HFFc6 (cell line): ENCODE measurements at regions not wholly inside any gene's neighbourhood (a gene's known extent, or its start where the extent isn't known, plus 50 kb on each side); places are given as distances from the start of the nearest gene placed in this dataset.
"Not testable (repeated sequence)": the region's sequence is repeated elsewhere in the genome, so short reads cannot be mapped to it uniquely, and the experiment has no call there.

Source experiments
- DNase-seq: peaks from one replicate; pipeline ENCODE4 v3.0.0-alpha.2; 2018
- H3K27ac Mint-ChIP-seq: 2 replicates; pipeline ENCODE4 v1.8.0; 2020; ENCODE audit warnings: mild to moderate bottlenecking, mixed read lengths
- H3K27me3 Mint-ChIP-seq: 2 replicates; pipeline ENCODE4 v1.8.0; 2021; ENCODE audit warnings: mild to moderate bottlenecking, moderate library complexity, mixed read lengths; ENCODE audit not compliant: insufficient read depth
- H3K36me3 Mint-ChIP-seq: 2 replicates; pipeline ENCODE4 v1.8.0; 2021; ENCODE audit warnings: low read depth, mixed read lengths
- H3K4me1 Mint-ChIP-seq: 2 replicates; pipeline ENCODE4 v1.8.0; 2020; ENCODE audit warnings: low read depth, mixed read lengths
- H3K4me3 Mint-ChIP-seq: 2 replicates; pipeline ENCODE4 v1.8.0; 2020; ENCODE audit warnings: mild to moderate bottlenecking, moderate library complexity, mixed read lengths
- H3K9me3 Mint-ChIP-seq: 2 replicates; pipeline ENCODE4 v1.8.0; 2020; ENCODE audit warnings: mild to moderate bottlenecking, mixed read lengths
- CTCF ChIP-seq: fragments of 200-600 bp; sonication (generic); IDR thresholded peaks from 2 replicates; pipeline ENCODE4 v1.5.0; 2021; ENCODE audit warnings: antibody characterized with exemption, mild to moderate bottlenecking

- no peak for DNase-seq
- Mint-ChIP-seq H3K36me3 (no peaks in the 10 kb centered on the region), H3K27me3 (peaks cover 3% of the 10 kb centered on the region; the same call in 1 of the 2 replicates), H3K9me3 (no peaks in the 10 kb centered on the region), H3K27ac (no peak overlapping the region), H3K4me3 (no peak overlapping the region), H3K4me1 (peaks cover 8% of the 10 kb centered on the region; the same call in 1 of the 2 replicates)
- TF ChIP-seq CTCF = no peak
These were observed 286.6 kb downstream of the COL11A1 start for GRCh38 chr1:102821707-102822106.

- no peak for TF ChIP-seq CTCF
- Mint-ChIP-seq H3K27me3 (no peaks in the 10 kb centered on the region; the same call in 1 of the 2 replicates), H3K4me3 (no peak overlapping the region), H3K9me3 (peaks cover 6% of the 10 kb centered on the region), H3K36me3 (peaks cover 8% of the 10 kb centered on the region; the same call in 1 of the 2 replicates), H3K4me1 (peaks cover 20% of the 10 kb centered on the region), H3K27ac (no peak overlapping the region)
- no peak for DNase-seq
These were observed 307.9 kb downstream of the COL11A1 start for GRCh38 chr1:102800406-102800805.

GRCh38 chr1:102799496-102799895 is 308.8 kb downstream of the COL11A1 start:
- Mint-ChIP-seq H3K9me3 (no peaks in the 10 kb centered on the region), H3K27ac (peak overlapping the region; percentile 18; the same call in 1 of the 2 replicates), H3K4me1 (peaks cover 20% of the 10 kb centered on the region), H3K36me3 (no peaks in the 10 kb centered on the region), H3K27me3 (no peaks in the 10 kb centered on the region; the same call in 1 of the 2 replicates), H3K4me3 (no peak overlapping the region)
- TF ChIP-seq CTCF = no peak
- DNase-seq = peak; percentile 3

GRCh38 chr1:102798718-102799117 is 309.6 kb downstream of the COL11A1 start:
- DNase-seq = no peak
- H3K4me1 Mint-ChIP-seq = peaks cover 25% of the 10 kb centered on the region
- TF ChIP-seq CTCF = no peak
- H3K9me3 Mint-ChIP-seq = no peaks in the 10 kb centered on the region
- no peaks in the 10 kb centered on the region; the same call in 1 of the 2 replicates for H3K27me3 Mint-ChIP-seq
- no peaks in the 10 kb centered on the region for H3K36me3 Mint-ChIP-seq
- no peak overlapping the region for H3K4me3 Mint-ChIP-seq
- H3K27ac Mint-ChIP-seq = no peak overlapping the region

GRCh38 chr1:102796429-102796828 is 311.9 kb downstream of the COL11A1 start:
- Mint-ChIP-seq H3K36me3 (no peaks in the 10 kb centered on the region), H3K4me1 (peaks cover 26% of the 10 kb centered on the region), H3K27ac (no peak overlapping the region), H3K27me3 (no peaks in the 10 kb centered on the region; the same call in 1 of the 2 replicates), H3K4me3 (no peak overlapping the region), H3K9me3 (no peaks in the 10 kb centered on the region)
- no peak for TF ChIP-seq CTCF
- DNase-seq = no peak

- DNase-seq = peak; percentile 4
- Mint-ChIP-seq H3K4me1 (peaks cover 5% of the 10 kb centered on the region; the same call in 1 of the 2 replicates), H3K9me3 (no peaks in the 10 kb centered on the region), H3K4me3 (no peak overlapping the region), H3K27me3 (no peaks in the 10 kb centered on the region), H3K27ac (no peak overlapping the region), H3K36me3 (no peaks in the 10 kb centered on the region)
- TF ChIP-seq CTCF = peak; percentile 75
These were observed 317.3 kb downstream of the COL11A1 start for GRCh38 chr1:102790997-102791396.

- not testable (repeated sequence) for H3K9me3 Mint-ChIP-seq, DNase-seq, H3K36me3 Mint-ChIP-seq, H3K27me3 Mint-ChIP-seq, H3K4me3 Mint-ChIP-seq, H3K4me1 Mint-ChIP-seq, H3K27ac Mint-ChIP-seq
These were observed 318.4 kb downstream of the COL11A1 start for GRCh38 chr1:102789951-102790350.
